HUES6 (cell line): ENCODE measurements at regions not wholly inside any gene's neighbourhood (a gene's known extent, or its start where the extent isn't known, plus 50 kb on each side); places are given as distances from the start of the nearest gene placed in this dataset.
"Not testable (repeated sequence)": the region's sequence is repeated elsewhere in the genome, so short reads cannot be mapped to it uniquely, and the experiment has no call there.

Experiments used
- H3K27ac ChIP-seq: 2 replicates; pipeline ENCODE4 v1.7.0; 2013; ENCODE audit warnings: low read depth, mild to moderate bottlenecking, low read length, inconsistent platforms
- H3K27me3 ChIP-seq: 2 replicates; pipeline ENCODE4 v1.6.1; 2013; ENCODE audit warnings: low read length; ENCODE audit not compliant: control insufficient read depth, insufficient read depth
- H3K36me3 ChIP-seq: 2 replicates; pipeline ENCODE4 v1.6.1; 2013; ENCODE audit warnings: low read length; ENCODE audit not compliant: control insufficient read depth, insufficient read depth
- H3K4me1 ChIP-seq: 2 replicates; pipeline ENCODE4 v1.6.1; 2013; ENCODE audit warnings: low read length; ENCODE audit not compliant: control insufficient read depth, insufficient read depth
- H3K4me3 ChIP-seq: 2 replicates; pipeline ENCODE4 v1.5.1; 2013; ENCODE audit warnings: low read depth, low read length
- H3K9ac ChIP-seq: one replicate; pipeline ENCODE4 v1.6.1; 2013; ENCODE audit warnings: mild to moderate bottlenecking, low read length
- H3K9me3 ChIP-seq: 2 replicates; pipeline ENCODE4 v1.6.1; 2013; ENCODE audit warnings: low read depth, low read length; ENCODE audit not compliant: control insufficient read depth, insufficient read depth

DNA sequence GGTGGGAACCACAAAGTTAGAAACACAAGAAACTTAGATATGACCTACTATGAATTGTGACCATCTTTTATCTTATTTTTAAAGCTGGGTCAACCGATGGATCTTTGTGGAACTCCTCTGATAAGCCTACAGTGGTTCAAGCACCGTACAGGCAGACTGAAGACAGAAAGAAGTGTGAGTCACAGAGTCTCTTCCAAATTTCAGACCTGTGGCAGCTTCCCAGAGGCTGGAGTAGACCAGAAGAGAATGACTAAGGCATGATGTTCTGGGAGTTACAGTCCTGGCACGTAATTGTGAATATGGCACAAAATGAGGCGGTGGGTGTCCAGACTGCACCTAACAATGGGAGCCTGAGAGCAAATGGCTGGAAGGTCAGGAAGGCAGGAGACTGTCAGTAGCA lies 70.0 kb downstream of the LMO4 start:
- Histone ChIP-seq H3K4me3 (no peak overlapping the region), H3K27me3 (no peaks in the 10 kb centered on the region), H3K27ac (no peak overlapping the region), H3K9me3 (no peaks in the 10 kb centered on the region), H3K36me3 (no peaks in the 10 kb centered on the region), H3K4me1 (no peaks in the 10 kb centered on the region), H3K9ac (no peak overlapping the region)

DNA sequence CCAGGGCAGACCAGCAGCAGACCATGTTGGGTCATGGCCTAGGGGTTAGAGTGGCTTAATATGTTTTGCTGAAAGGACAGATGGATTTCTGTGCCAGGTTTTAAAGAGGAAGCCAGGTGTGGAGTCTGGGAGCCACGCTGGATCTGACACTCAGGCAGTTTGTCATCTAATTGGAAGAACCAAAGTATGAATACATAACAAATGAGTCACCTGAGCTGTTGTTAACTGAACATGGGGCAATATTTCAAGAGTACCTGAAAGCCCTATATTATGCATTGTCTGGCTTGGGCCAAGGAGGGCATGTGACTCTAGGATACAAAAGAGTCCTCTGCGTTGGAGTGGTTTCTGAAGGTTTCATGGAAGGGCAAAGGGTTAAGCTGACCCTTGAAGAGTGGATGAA lies 70.6 kb downstream of the LMO4 start:
- Histone ChIP-seq H3K36me3 (no peaks in the 10 kb centered on the region), H3K27me3 (no peaks in the 10 kb centered on the region), H3K4me1 (no peaks in the 10 kb centered on the region), H3K9me3 (no peaks in the 10 kb centered on the region), H3K9ac (no peak overlapping the region), H3K4me3 (no peak overlapping the region), H3K27ac (no peak overlapping the region)

DNA sequence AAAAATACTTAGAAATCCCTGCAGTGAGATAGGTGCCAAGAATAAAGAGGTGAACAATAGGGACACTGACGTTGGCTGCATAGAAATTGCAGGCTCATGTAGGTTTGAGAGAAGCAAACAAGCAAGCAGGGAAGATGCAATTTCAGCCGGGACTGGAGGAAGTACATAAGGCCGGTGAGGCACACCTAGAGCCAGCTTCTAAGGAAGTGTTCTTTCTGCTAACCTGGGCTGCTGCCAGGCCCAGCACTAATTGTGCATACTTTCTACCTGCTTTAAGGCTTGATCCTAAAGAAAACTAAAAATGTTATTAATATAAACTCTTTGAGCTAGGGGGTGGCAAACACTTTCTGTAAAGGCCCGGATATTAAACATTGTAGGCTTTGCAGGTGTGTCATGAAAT lies 71.0 kb downstream of the LMO4 start:
- H3K4me1 ChIP-seq, result no peaks in the 10 kb centered on the region
- no peaks in the 10 kb centered on the region for H3K36me3 ChIP-seq
- no peak overlapping the region for H3K27ac ChIP-seq
- no peaks in the 10 kb centered on the region for H3K9me3 ChIP-seq
- H3K27me3 ChIP-seq, result no peaks in the 10 kb centered on the region
- H3K4me3 ChIP-seq, result no peak overlapping the region
- no peak overlapping the region for H3K9ac ChIP-seq

DNA sequence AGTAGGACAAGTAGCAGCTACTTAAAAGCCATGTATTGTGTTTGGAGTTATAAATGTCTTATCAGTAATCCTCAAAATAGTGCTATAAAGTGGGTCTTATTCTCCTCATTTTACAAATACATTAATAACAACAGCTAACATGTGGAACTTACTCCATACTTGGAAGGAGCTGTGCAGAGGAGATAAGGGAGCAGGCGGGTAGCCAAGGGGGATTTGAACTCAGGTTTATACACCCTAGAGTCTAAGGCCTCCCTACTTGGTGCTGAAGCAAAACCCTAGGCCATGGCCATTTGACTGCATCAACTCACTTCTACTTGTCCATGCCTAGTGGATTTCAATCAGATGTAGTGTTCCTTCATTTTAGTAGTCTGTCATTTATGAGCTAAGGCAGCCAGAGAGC lies 72.1 kb downstream of the LMO4 start:
- Histone ChIP-seq H3K4me3 (no peak overlapping the region), H3K4me1 (no peaks in the 10 kb centered on the region), H3K9me3 (no peaks in the 10 kb centered on the region), H3K27me3 (no peaks in the 10 kb centered on the region), H3K36me3 (no peaks in the 10 kb centered on the region), H3K27ac (no peak overlapping the region), H3K9ac (no peak overlapping the region)

DNA sequence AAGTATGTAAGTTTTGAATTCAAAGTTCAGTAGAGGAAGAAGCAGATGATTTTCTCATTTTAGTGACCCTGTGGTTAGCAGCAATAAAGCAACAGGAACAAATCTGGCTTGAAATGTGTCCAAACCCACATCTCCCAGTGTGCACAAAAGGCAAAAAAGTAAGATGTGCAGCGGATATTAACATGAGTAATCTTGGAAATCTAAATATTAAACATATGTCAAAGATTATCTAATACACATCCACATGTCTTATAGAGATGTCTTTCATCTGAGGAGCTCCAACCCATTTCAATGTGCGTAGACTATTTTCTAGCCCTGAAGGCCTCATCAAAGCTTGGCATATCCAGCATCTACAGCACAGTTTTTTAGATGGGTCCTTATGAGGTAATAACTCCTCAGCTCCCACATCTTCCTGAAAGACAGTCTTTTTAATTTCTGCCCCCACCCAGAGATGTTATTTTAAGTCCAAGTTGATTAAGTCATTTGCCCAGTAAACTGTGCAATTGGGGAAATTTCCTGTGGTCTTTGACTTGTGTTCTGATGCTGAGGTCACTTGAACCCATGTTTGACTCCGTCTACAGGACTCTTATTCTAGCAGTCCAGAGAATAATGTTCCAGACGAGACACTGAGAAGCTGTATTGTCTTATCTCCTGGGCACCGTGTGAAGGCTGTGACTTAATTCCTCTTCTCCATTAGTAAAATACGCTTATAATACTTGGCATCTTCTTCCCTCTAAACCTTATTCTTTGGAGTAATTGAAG lies 73.7 kb downstream of the LMO4 start:
- no peaks in the 10 kb centered on the region for H3K9me3 ChIP-seq
- no peaks in the 10 kb centered on the region for H3K4me1 ChIP-seq
- no peak overlapping the region for H3K4me3 ChIP-seq
- no peak overlapping the region for H3K9ac ChIP-seq
- H3K27me3 ChIP-seq, result no peaks in the 10 kb centered on the region
- H3K36me3 ChIP-seq, result no peaks in the 10 kb centered on the region
- H3K27ac ChIP-seq, result no peak overlapping the region

DNA sequence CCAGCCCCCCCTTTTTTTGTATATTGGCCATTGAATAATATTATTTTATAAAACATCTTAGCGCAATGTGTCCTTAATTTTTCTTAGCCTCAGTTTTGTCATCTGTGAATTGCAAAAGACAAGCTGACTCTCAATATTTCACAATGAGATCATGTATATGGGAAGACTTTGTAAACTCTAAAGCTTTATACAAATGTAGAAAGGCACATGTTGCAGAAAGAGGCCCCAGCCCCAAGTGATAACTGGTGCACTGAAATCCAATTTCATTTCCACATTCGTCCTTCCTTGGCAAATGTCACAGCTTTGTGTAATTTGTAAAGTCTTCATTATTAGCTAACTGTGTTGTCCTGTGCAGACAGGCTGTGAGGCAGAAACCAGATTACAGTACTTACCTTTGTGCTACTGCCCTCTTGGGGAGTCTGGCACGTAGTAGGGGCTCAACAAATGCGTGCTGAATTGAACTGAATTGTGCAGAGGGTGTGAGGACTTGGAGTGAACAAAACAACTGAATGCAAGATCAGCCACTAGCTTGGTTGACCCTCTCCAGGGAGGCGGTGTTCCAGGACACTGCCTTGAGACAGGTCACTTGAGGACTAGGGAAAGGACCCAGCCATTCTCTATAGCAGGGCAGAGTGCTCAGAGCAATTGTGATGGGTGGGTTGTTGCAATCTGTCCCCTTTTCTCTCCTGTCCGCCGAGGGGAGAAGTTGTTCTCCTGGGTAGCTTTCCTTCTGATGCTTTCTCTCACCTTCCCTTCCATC lies 74.6 kb downstream of the LMO4 start:
- no peak overlapping the region for H3K4me3 ChIP-seq
- H3K4me1 ChIP-seq, result no peaks in the 10 kb centered on the region
- no peak overlapping the region for H3K27ac ChIP-seq

DNA sequence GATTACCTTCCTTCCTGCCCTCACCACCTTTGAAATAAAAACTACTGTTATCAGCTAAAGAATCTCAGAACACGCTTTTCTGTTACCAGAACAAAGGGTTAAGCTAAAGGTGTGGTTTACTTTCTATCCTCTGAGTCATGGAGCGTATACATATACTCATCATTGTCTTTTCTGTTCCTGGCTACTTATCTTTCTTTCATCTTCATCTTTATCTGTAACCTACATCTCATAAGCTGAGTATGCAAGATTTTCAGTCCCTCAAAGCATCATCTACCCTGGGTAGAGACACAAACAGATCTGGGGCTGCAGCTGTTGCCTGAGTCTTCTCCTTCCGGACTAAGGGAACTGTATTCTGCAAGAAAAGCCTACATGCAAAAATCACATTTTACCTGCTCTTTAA lies 75.6 kb downstream of the LMO4 start:
- no peak overlapping the region for H3K27ac ChIP-seq
- H3K4me3 ChIP-seq, result no peak overlapping the region
- no peaks in the 10 kb centered on the region for H3K4me1 ChIP-seq
- no peaks in the 10 kb centered on the region for H3K36me3 ChIP-seq
- no peaks in the 10 kb centered on the region for H3K27me3 ChIP-seq
- no peak overlapping the region for H3K9ac ChIP-seq
- H3K9me3 ChIP-seq, result no peaks in the 10 kb centered on the region

More for the DNA sequence above, 74.6 kb downstream of the LMO4 start:
- no peaks in the 10 kb centered on the region for H3K27me3 ChIP-seq
- no peaks in the 10 kb centered on the region for H3K36me3 ChIP-seq
- H3K9me3 ChIP-seq, result no peaks in the 10 kb centered on the region
- no peak overlapping the region for H3K9ac ChIP-seq

DNA sequence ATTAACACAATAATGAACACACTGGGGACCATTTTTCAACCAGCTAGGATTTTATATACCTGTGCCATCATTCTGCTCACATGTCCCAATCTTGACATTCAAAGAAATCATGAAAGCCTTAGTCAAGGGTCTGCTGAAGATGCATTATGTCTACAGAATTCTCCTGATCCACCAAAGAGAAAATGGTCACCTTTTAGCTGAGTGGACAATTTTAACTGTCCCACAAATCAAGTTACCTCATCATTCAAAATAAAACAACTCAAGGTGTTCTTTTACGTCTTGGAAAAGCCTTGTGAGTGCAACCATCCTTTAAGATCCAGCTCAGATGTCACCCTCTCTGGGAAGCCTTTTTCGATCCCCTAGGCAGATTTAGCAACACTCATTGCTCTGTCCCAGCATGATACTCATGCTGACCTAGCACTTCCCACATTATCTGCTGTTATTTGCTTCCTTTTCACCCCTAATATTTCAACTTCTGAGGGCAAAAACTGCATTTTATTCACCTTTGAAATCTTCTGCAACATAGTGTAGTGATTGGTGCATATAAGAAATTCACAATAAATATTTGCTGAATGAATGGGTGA lies 80.1 kb downstream of the LMO4 start:
- Histone ChIP-seq H3K9me3 (no peaks in the 10 kb centered on the region), H3K27me3 (no peaks in the 10 kb centered on the region), H3K27ac (no peak overlapping the region), H3K9ac (no peak overlapping the region), H3K4me3 (no peak overlapping the region), H3K4me1 (no peaks in the 10 kb centered on the region), H3K36me3 (no peaks in the 10 kb centered on the region)

DNA sequence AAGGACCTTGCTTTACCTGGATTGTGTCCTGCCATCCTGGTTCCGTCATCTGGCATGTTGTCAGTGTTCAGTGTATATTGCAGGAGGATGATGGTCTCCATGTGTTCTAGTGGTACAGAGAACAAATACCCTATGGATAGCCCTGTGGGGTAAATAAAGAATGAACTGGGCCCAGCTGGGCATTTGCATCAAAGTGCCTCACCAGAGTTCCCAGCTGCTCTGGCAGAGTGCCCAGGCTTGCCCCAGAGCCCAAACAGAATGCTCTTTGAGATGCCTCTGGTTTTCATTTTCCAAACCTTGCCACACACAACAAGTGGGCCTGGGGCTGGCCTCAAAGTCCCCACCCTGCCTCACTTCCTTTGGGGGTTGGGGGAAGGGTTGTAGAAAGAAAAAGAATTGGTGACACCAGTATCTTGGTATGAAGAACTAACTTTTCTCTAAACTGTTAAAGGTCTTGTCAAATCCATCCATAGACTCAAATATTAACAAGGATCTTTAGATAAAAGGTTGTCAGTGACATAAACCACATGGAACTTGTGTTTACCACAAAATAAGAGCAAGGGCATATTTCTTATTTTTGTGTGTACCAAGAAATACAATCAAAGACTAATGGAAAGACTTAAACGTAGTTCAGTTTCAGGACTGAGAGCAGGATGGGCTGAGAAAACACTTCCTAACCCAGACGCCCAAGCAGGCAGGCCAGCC lies 82.2 kb downstream of the LMO4 start:
- H3K27ac ChIP-seq, result no peak overlapping the region
- H3K9ac ChIP-seq, result no peak overlapping the region
- H3K9me3 ChIP-seq, result no peaks in the 10 kb centered on the region
- H3K4me1 ChIP-seq, result no peaks in the 10 kb centered on the region
- H3K27me3 ChIP-seq, result no peaks in the 10 kb centered on the region
- H3K36me3 ChIP-seq, result no peaks in the 10 kb centered on the region
- H3K4me3 ChIP-seq, result no peak overlapping the region

DNA sequence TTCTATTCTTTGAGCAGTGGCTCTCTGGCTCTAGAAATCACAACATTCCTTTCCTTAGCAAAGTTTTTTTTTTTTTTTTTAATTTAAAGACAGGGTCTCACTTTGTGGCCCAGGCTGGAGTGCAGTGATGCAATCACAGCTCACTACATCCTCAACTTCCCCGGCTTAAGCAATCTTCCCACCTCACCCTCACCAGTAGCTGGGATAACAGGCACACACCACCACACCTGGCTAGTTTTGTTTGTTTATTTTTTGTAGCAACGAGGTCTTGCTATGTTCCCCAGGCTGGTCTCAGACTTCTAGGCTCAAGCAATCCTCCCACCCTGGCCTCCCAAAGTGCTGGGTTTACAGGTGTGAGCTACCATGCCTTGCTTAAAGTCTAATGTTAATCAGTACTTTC lies 85.2 kb downstream of the LMO4 start:
- not testable (repeated sequence) for H3K27ac ChIP-seq, H3K27me3 ChIP-seq, H3K9ac ChIP-seq, H3K4me1 ChIP-seq, H3K4me3 ChIP-seq, H3K36me3 ChIP-seq, H3K9me3 ChIP-seq

DNA sequence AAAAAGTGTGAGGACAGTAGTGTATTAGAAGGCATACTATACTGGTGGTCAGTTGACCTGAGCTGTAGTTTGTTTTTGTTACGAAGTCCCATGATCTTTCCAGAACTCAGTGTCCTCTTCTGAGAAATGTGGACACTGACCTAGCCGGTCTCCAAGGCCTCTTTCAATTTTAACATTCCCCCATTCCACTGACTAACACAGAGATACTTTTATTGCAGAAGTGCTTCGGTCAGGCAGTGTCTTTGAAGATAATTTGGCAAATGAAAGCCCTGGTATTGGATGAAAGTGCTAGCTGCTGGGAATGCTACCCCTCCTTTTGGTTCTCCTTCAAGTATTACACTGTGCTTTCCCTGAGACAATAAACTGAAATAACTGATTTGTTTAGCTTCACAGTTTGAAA lies 89.4 kb downstream of the LMO4 start:
- H3K36me3 ChIP-seq, result no peaks in the 10 kb centered on the region
- no peaks in the 10 kb centered on the region for H3K9me3 ChIP-seq
- no peaks in the 10 kb centered on the region for H3K4me1 ChIP-seq
- H3K27me3 ChIP-seq, result no peaks in the 10 kb centered on the region
- H3K4me3 ChIP-seq, result no peak overlapping the region
- no peak overlapping the region for H3K9ac ChIP-seq
- H3K27ac ChIP-seq, result no peak overlapping the region
